Vagina (tissue), 2 donors: ENCODE measurements at regions not wholly inside any gene's neighbourhood (a gene's known extent, or its start where the extent isn't known, plus 50 kb on each side); places are given as distances from the start of the nearest gene placed in this dataset.

Experiments used
- DNase-seq, 2 donors: peaks; one replicate each; pipeline ENCODE4 v3.0.0-alpha.2; 2017; ENCODE audit errors: extremely low spot score in 2 of 2
- H3K27ac ChIP-seq: fragments of 200-600 bp; sonication (generic); one replicate; pipeline ENCODE4 v1.5.1; 2019
- H3K27me3 ChIP-seq: fragments of 200-600 bp; sonication (generic); one replicate; pipeline ENCODE4 v1.5.1; 2019
- H3K36me3 ChIP-seq, 2 donors: fragments of 200-600 bp; sonication (generic); one replicate each; pipeline ENCODE4 v1.5.1; 2017 to 2019
- H3K4me1 ChIP-seq: fragments of 200-600 bp; sonication (generic); one replicate; pipeline ENCODE4 v1.5.1; 2019
- H3K4me3 ChIP-seq, 2 donors: fragments of 200-600 bp; sonication (generic); 1 replicate in 1 of 2; 2 replicates in 1 of 2; pipeline ENCODE4 v1.5.1; 2016 to 2019
- H3K9me3 ChIP-seq: fragments of 200-600 bp; sonication (generic); one replicate; pipeline ENCODE4 v1.5.1; 2019
- CTCF ChIP-seq, 3 experiments: fragments of 450-650 bp in 2 of 3; fragments of 200-600 bp in 1 of 3; sonication (generic) in 1 of 3; IDR thresholded peaks; one replicate each; pipeline ENCODE4 v1.5.1; 2017 to 2019; ENCODE audit warnings: antibody characterized with exemption in 3 of 3, mild to moderate bottlenecking in 2 of 3, moderate library complexity in 2 of 3
- POLR2A ChIP-seq, 2 donors: fragments of 450-650 bp; IDR thresholded peaks; one replicate each; pipeline ENCODE4 v1.6.1; 2017; ENCODE audit warnings: antibody characterized with exemption in 2 of 2, mild to moderate bottlenecking in 2 of 2, moderate library complexity in 2 of 2
- POLR2AphosphoS5 ChIP-seq, 2 donors: sonication (generic); formaldehyde crosslinking; IDR thresholded peaks; one replicate each; pipeline ENCODE4 v1.9.0; 2017; ENCODE audit warnings: antibody characterized with exemption in 2 of 2, mild to moderate bottlenecking in 2 of 2, low read depth in 1 of 2; ENCODE audit not compliant: insufficient read depth in 1 of 2
- intact Hi-C: fragments of 100-400 bp; cut with DNase I; formaldehyde crosslinking; loops from one replicate; pipeline ENCODE4 v1.15.1; 2023

GRCh38 chr1:218898921-218899320, 274.8 kb upstream of the LYPLAL1 start:
- Histone ChIP-seq H3K27ac (no peak overlapping the region), H3K36me3 (no peaks in the 10 kb centered on the region), H3K9me3 (no peaks in the 10 kb centered on the region), H3K4me1 (no peaks in the 10 kb centered on the region), H3K4me3 (no peak overlapping the region), H3K27me3 (no peaks in the 10 kb centered on the region)
- intact Hi-C loops: no loop called here
- DNase-seq: no peak
- no peak for TF ChIP-seq POLR2A (IDR thresholded peaks at IDR 0.05)
- TF ChIP-seq POLR2AphosphoS5 (IDR thresholded peaks at IDR 0.05; ENCODE audit: insufficient read depth in 1 of 2, low read depth in 1 of 2): no peak
- no peak for TF ChIP-seq CTCF (IDR thresholded peaks at IDR 0.05)

- Histone ChIP-seq H3K4me1 (no peaks in the 10 kb centered on the region), H3K4me3 (no peak overlapping the region), H3K27ac (no peak overlapping the region), H3K9me3 (no peaks in the 10 kb centered on the region), H3K36me3 (no peaks in the 10 kb centered on the region), H3K27me3 (no peaks in the 10 kb centered on the region)
- TF ChIP-seq CTCF (IDR thresholded peaks at IDR 0.05): no peak
- TF ChIP-seq POLR2A (IDR thresholded peaks at IDR 0.05): no peak
- TF ChIP-seq POLR2AphosphoS5 (IDR thresholded peaks at IDR 0.05; ENCODE audit: insufficient read depth in 1 of 2, low read depth in 1 of 2): no peak
- DNase-seq: no peak
- intact Hi-C loops: no loop called here
Measured at GRCh38 chr1:218900615-218901014, 273.1 kb upstream of the LYPLAL1 start.

GRCh38 chr1:218904416-218904815, 269.3 kb upstream of the LYPLAL1 start:
- intact Hi-C loops: no loop called here
- no peak for DNase-seq
- Histone ChIP-seq H3K27ac (no peak overlapping the region), H3K4me1 (no peaks in the 10 kb centered on the region), H3K27me3 (no peaks in the 10 kb centered on the region), H3K4me3 (no peak overlapping the region), H3K36me3 (no peaks in the 10 kb centered on the region), H3K9me3 (no peaks in the 10 kb centered on the region)
- TF ChIP-seq CTCF (IDR thresholded peaks at IDR 0.05): no peak
- TF ChIP-seq POLR2AphosphoS5 (IDR thresholded peaks at IDR 0.05; ENCODE audit: insufficient read depth in 1 of 2, low read depth in 1 of 2): no peak
- no peak for TF ChIP-seq POLR2A (IDR thresholded peaks at IDR 0.05)

GRCh38 chr1:218916720-218917119, 257.0 kb upstream of the LYPLAL1 start:
- DNase-seq: no peak
- Histone ChIP-seq H3K4me3 (no peak overlapping the region), H3K4me1 (no peaks in the 10 kb centered on the region), H3K27ac (no peak overlapping the region), H3K9me3 (no peaks in the 10 kb centered on the region), H3K36me3 (no peaks in the 10 kb centered on the region), H3K27me3 (no peaks in the 10 kb centered on the region)
- no peak for TF ChIP-seq POLR2AphosphoS5 (IDR thresholded peaks at IDR 0.05; ENCODE audit: insufficient read depth in 1 of 2, low read depth in 1 of 2)
- no peak for TF ChIP-seq POLR2A (IDR thresholded peaks at IDR 0.05)
- no peak for TF ChIP-seq CTCF (IDR thresholded peaks at IDR 0.05)
- intact Hi-C loops: no loop called here

- no peaks in the 10 kb centered on the region for H3K27me3 ChIP-seq
- H3K27ac ChIP-seq: no peak overlapping the region
- no peak for DNase-seq
- intact Hi-C loops: no loop called here
- TF ChIP-seq POLR2A (IDR thresholded peaks at IDR 0.05): no peak
- TF ChIP-seq CTCF (IDR thresholded peaks at IDR 0.05): no peak
- TF ChIP-seq POLR2AphosphoS5 (IDR thresholded peaks at IDR 0.05; ENCODE audit: insufficient read depth in 1 of 2, low read depth in 1 of 2): no peak
- H3K36me3 ChIP-seq: no peaks in the 10 kb centered on the region
- H3K4me1 ChIP-seq: no peaks in the 10 kb centered on the region
- H3K9me3 ChIP-seq: no peaks in the 10 kb centered on the region
- H3K4me3 ChIP-seq: no peak overlapping the region
Measured at GRCh38 chr1:218917656-218918055, 256.0 kb upstream of the LYPLAL1 start.
